ENCODE measurements at regions not wholly inside any gene's neighbourhood (a gene's known extent, or its start where the extent isn't known, plus 50 kb on each side); places are given as distances from the start of the nearest gene placed in this dataset.

DNA sequence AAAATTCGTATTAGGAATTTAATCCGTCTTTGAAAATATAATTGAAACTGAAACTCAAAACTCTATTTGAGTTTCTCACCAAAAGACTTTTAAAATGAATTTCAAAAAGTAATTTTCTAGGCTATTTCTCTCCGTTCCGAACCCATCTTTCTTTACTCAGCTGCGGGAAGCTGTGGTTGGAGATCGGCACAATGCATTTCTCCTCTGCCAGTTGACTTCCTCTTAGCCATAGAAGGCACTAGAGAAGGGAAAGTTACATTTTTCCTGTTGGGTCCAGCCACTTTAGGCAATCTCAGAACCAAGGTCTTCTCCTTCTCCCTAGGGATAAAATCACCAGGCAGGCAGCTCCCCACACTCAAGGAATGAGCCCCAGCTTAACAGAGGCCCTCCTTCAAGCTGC is 133.6 kb upstream of the COL1A2 start:
- H3K9me2 ChIP-seq, result no peaks in the 10 kb centered on the region; the same call in 1 of the 2 replicates
- TF ChIP-seq, protein P1, sequence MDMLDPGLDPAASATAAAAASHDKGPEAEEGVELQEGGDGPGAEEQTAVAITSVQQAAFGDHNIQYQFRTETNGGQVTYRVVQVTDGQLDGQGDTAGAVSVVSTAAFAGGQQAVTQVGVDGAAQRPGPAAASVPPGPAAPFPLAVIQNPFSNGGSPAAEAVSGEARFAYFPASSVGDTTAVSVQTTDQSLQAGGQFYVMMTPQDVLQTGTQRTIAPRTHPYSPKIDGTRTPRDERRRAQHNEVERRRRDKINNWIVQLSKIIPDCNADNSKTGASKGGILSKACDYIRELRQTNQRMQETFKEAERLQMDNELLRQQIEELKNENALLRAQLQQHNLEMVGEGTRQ (IDR thresholded peaks at IDR 0.05; ENCODE audit: borderline replicate concordance, low read depth, low read length), result no peak
- TF ChIP-seq SMC3 (IDR thresholded peaks at IDR 0.05; ENCODE audit: low read depth, low read length) (no peak), RXRA (IDR thresholded peaks at IDR 0.05; ENCODE audit: borderline replicate concordance, low read depth) (no peak), RCOR1 (IDR thresholded peaks at IDR 0.05; ENCODE audit: low read length) (no peak), CHD2 (IDR thresholded peaks at IDR 0.05; ENCODE audit: low read length, partially characterized antibody) (no peak), MXI1 (IDR thresholded peaks at IDR 0.05; ENCODE audit: low read depth, low read length) (no peak), TCF12 (IDR thresholded peaks at IDR 0.05) (no peak), SIN3A (IDR thresholded peaks at IDR 0.05; ENCODE audit: borderline replicate concordance, low read depth, low read length) (no peak), TAF1 (IDR thresholded peaks at IDR 0.05; ENCODE audit: borderline replicate concordance, low read depth, low read length) (no peak), NRF1 (IDR thresholded peaks at IDR 0.05; ENCODE audit: low read depth, low read length) (no peak), RAD21 (IDR thresholded peaks at IDR 0.05; ENCODE audit: low read length) (no peak), YY1 (IDR thresholded peaks at IDR 0.05; ENCODE audit: low read depth) (no peak), NFIC (IDR thresholded peaks at IDR 0.05; ENCODE audit: borderline replicate concordance) (no peak), FOSL2 (IDR thresholded peaks at IDR 0.05; ENCODE audit: borderline replicate concordance, low read depth) (no peak), FOXJ3 (CRISPR knock-in tag; IDR thresholded peaks at IDR 0.05) (no peak), GABPA (IDR thresholded peaks at IDR 0.05; ENCODE audit: low read depth) (no peak), FOXM1 (IDR thresholded peaks at IDR 0.05; ENCODE audit: low read depth) (no peak)
- TF ChIP-seq, protein P2, sequence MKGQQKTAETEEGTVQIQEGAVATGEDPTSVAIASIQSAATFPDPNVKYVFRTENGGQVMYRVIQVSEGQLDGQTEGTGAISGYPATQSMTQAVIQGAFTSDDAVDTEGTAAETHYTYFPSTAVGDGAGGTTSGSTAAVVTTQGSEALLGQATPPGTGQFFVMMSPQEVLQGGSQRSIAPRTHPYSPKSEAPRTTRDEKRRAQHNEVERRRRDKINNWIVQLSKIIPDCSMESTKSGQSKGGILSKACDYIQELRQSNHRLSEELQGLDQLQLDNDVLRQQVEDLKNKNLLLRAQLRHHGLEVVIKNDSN (IDR thresholded peaks at IDR 0.05; ENCODE audit: borderline replicate concordance, low read depth), result no peak
- TF ChIP-seq, protein P3, sequence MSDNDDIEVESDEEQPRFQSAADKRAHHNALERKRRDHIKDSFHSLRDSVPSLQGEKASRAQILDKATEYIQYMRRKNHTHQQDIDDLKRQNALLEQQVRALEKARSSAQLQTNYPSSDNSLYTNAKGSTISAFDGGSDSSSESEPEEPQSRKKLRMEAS (IDR thresholded peaks at IDR 0.05; ENCODE audit: low read depth), result no peak
- TF ChIP-seq, protein P4, sequence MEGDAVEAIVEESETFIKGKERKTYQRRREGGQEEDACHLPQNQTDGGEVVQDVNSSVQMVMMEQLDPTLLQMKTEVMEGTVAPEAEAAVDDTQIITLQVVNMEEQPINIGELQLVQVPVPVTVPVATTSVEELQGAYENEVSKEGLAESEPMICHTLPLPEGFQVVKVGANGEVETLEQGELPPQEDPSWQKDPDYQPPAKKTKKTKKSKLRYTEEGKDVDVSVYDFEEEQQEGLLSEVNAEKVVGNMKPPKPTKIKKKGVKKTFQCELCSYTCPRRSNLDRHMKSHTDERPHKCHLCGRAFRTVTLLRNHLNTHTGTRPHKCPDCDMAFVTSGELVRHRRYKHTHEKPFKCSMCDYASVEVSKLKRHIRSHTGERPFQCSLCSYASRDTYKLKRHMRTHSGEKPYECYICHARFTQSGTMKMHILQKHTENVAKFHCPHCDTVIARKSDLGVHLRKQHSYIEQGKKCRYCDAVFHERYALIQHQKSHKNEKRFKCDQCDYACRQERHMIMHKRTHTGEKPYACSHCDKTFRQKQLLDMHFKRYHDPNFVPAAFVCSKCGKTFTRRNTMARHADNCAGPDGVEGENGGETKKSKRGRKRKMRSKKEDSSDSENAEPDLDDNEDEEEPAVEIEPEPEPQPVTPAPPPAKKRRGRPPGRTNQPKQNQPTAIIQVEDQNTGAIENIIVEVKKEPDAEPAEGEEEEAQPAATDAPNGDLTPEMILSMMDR (IDR thresholded peaks at IDR 0.05), result no peak
- ChIA-PET CTCF (interaction anchor here (0.9 kb wide), 2 partner anchors 14 to 15 kb away, joined by 3 read pairs; no protein-coding TSS in a partner anchor), POLR2A (no interaction called here)
- 90% methylated on average over 6 of the region's 6 CpGs for WGBS (ENCODE audit: low lambda C conversion rate)
- H3K4me3 ChIP-seq (ENCODE audit: low read depth in 2 of 2, low read length in 1 of 2), result no peak overlapping the region
- H3K4me1 ChIP-seq (ENCODE audit: control insufficient read depth in 1 of 2, insufficient read depth in 2 of 2, low read depth in 1 of 2, low read length in 1 of 2), result peaks cover 6 to 15% of the 10 kb centered on the region in 2 experiments; a peak in 3 of 4 replicates
- H3K36me3 ChIP-seq (replicated peaks in 1 of 2; ENCODE audit: control insufficient read depth in 1 of 2, insufficient read depth in 2 of 2, low read length in 1 of 2), result no peaks in the 10 kb centered on the region
- DNase-seq, result no peak
- H3K27ac ChIP-seq (ENCODE audit: low read depth in 2 of 2, low read length in 1 of 2), result no peak overlapping the region
- no peaks in the 10 kb centered on the region for H3K9me3 ChIP-seq
- no peaks in the 10 kb centered on the region for H3F3A ChIP-seq (replicated peaks; ENCODE audit: insufficient read depth)
- no peak overlapping the region for H2AFZ ChIP-seq (ENCODE audit: low read depth)
- no peaks in the 10 kb centered on the region for H3K79me2 ChIP-seq (ENCODE audit: insufficient read depth)
- H3K9ac ChIP-seq, result no peak overlapping the region
- no peak overlapping the region for H3K4me2 ChIP-seq
- no peaks in the 10 kb centered on the region for H3K27me3 ChIP-seq (ENCODE audit: insufficient read depth)
- no peaks in the 10 kb centered on the region for H4K20me1 ChIP-seq (ENCODE audit: insufficient read depth)

Measured in SK-N-SH (cell line).